ENCODE measurements at regions not wholly inside any gene's neighbourhood (a gene's known extent, or its start where the extent isn't known, plus 50 kb on each side); places are given as distances from the start of the nearest gene placed in this dataset.
"Not testable (repeated sequence)": the region's sequence is repeated elsewhere in the genome, so short reads cannot be mapped to it uniquely, and the experiment has no call there.

DNA sequence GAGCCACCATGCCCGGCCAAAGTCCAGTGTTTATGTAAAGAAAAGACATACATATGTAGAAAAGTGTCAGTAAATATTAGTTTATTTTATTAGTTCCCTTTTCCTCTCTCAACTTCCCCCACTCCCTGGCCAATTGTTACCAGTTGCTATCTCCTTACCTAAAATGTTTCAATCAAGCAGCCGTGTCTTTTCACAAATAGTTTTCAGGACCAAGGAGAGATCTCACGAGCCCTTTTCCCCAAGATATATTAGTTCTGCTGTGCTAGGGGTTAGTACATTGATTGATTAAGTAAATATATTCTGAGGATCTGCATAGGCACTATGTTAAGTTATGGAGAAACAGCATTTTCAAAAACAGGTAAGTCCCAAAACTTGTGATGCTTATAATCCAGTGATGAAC lies 87.4 kb downstream of the ZIC4 start:
- no peak for DNase-seq (ENCODE audit: low spot score)
- POLR2A ChIA-PET, result no interaction called here
- Histone ChIP-seq H3K4me3 (ENCODE audit: low read depth, low read length, poor library complexity, severe bottlenecking) (no peak overlapping the region), H3K4me1 (ENCODE audit: insufficient read depth, low read length, poor library complexity, severe bottlenecking) (no peaks in the 10 kb centered on the region), H3K4me2 (ENCODE audit: low read length) (no peak overlapping the region), H3K27ac (ENCODE audit: low read depth, low read length, poor library complexity, severe bottlenecking) (no peak overlapping the region), H3K36me3 (ENCODE audit: insufficient read depth, low read length) (no peaks in the 10 kb centered on the region), H2AFZ (ENCODE audit: low read length) (no peak overlapping the region), H3K9me2 (ENCODE audit: insufficient read depth, low read length) (no peaks in the 10 kb centered on the region), H4K20me1 (ENCODE audit: insufficient read depth, low read length) (no peaks in the 10 kb centered on the region), H3K9me3 (ENCODE audit: low read length) (no peaks in the 10 kb centered on the region), H3K79me2 (ENCODE audit: insufficient read depth, low read depth, low read length) (no peaks in the 10 kb centered on the region)
- no peak for TF ChIP-seq EZH2phosphoT487 (IDR thresholded peaks at IDR 0.05; ENCODE audit: borderline replicate concordance, low read depth, low read length)
- TF ChIP-seq, protein P1, sequence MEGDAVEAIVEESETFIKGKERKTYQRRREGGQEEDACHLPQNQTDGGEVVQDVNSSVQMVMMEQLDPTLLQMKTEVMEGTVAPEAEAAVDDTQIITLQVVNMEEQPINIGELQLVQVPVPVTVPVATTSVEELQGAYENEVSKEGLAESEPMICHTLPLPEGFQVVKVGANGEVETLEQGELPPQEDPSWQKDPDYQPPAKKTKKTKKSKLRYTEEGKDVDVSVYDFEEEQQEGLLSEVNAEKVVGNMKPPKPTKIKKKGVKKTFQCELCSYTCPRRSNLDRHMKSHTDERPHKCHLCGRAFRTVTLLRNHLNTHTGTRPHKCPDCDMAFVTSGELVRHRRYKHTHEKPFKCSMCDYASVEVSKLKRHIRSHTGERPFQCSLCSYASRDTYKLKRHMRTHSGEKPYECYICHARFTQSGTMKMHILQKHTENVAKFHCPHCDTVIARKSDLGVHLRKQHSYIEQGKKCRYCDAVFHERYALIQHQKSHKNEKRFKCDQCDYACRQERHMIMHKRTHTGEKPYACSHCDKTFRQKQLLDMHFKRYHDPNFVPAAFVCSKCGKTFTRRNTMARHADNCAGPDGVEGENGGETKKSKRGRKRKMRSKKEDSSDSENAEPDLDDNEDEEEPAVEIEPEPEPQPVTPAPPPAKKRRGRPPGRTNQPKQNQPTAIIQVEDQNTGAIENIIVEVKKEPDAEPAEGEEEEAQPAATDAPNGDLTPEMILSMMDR (conservative IDR thresholded peaks at IDR 0.05; ENCODE audit: low read length), result no peak
- intact Hi-C loops (cut with micrococcal nuclease; ENCODE audit: unreplicated experiment), result no loop called here
- no TSS peak for BruUV-seq (replicated peaks)
- CTCF ChIA-PET (ENCODE audit: unreplicated experiment), result no interaction called here

DNA sequence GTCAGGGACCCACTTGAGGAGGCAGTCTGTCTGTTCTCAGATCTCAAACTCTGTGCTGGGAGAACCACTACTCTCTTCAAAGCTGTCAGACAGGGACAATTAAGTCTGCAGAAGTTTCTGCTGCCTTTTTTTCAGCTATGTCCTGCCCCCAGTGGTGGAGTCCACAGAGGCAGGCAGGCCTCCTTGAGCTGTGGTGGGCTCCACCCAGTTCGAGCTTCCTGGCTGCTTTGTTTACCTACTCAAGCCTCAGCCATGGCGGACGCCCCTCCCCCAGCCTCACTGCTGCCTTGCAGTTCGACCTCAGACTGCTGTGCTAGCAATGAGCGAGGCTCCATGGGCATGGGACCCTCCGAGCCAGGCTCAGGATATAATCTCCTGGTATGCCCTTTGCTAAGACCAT lies 89.3 kb downstream of the ZIC4 start:
- intact Hi-C loops (cut with micrococcal nuclease; ENCODE audit: unreplicated experiment); H3K4me3 ChIP-seq (ENCODE audit: low read depth, low read length, poor library complexity, severe bottlenecking); H3K4me1 ChIP-seq (ENCODE audit: insufficient read depth, low read length, poor library complexity, severe bottlenecking); DNase-seq (ENCODE audit: low spot score); CTCF ChIA-PET (ENCODE audit: unreplicated experiment); H3K9me3 ChIP-seq (ENCODE audit: low read length); H3K27ac ChIP-seq (ENCODE audit: low read depth, low read length, poor library complexity, severe bottlenecking); H3K36me3 ChIP-seq (ENCODE audit: insufficient read depth, low read length); H3K9me2 ChIP-seq (ENCODE audit: insufficient read depth, low read length); H2AFZ ChIP-seq (ENCODE audit: low read length); BruUV-seq (replicated peaks); H3K79me2 ChIP-seq (ENCODE audit: insufficient read depth, low read depth, low read length); POLR2A ChIA-PET; H3K4me2 ChIP-seq (ENCODE audit: low read length); H4K20me1 ChIP-seq (ENCODE audit: insufficient read depth, low read length): not testable (repeated sequence)

DNA sequence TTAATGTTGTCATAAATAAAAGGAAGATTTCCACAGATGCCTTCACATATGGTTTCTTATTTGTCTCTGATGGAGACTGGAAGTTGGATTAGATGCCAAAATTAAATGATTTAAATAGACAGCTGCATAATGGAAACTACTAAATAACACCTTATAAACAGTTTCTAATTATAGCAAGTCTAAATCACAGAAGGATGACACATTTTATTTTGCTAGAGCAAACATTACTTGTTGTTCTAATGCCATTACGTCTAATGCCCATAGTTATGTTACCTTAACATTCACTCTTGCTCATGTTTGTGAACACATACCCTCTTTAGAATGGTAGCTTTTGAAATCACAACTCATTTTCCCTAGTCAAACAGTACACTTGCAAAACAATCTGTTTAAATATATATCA lies 92.8 kb downstream of the ZIC4 start:
- CTCF ChIA-PET (ENCODE audit: unreplicated experiment), result no interaction called here
- no peaks in the 10 kb centered on the region for H3K4me1 ChIP-seq (ENCODE audit: insufficient read depth, low read length, poor library complexity, severe bottlenecking)
- POLR2A ChIA-PET, result no interaction called here
- H2AFZ ChIP-seq (ENCODE audit: low read length), result no peak overlapping the region
- no peaks in the 10 kb centered on the region for H3K9me2 ChIP-seq (ENCODE audit: insufficient read depth, low read length)
- no peaks in the 10 kb centered on the region for H3K79me2 ChIP-seq (ENCODE audit: insufficient read depth, low read depth, low read length)
- no peak overlapping the region for H3K4me3 ChIP-seq (ENCODE audit: low read depth, low read length, poor library complexity, severe bottlenecking)
- intact Hi-C loops (cut with micrococcal nuclease; ENCODE audit: unreplicated experiment), result no loop called here
- H3K9me3 ChIP-seq (ENCODE audit: low read length), result no peaks in the 10 kb centered on the region
- no peaks in the 10 kb centered on the region for H3K36me3 ChIP-seq (ENCODE audit: insufficient read depth, low read length)
- BruUV-seq (replicated peaks), result no TSS peak
- no peak overlapping the region for H3K4me2 ChIP-seq (ENCODE audit: low read length)
- DNase-seq (ENCODE audit: low spot score), result no peak
- no peak overlapping the region for H3K27ac ChIP-seq (ENCODE audit: low read depth, low read length, poor library complexity, severe bottlenecking)
- TF ChIP-seq, protein P1 (conservative IDR thresholded peaks at IDR 0.05; ENCODE audit: low read length), result no peak
- no peak for TF ChIP-seq EZH2phosphoT487 (IDR thresholded peaks at IDR 0.05; ENCODE audit: borderline replicate concordance, low read depth, low read length)
- H4K20me1 ChIP-seq (ENCODE audit: insufficient read depth, low read length), result no peaks in the 10 kb centered on the region

Data from OCI-LY7 (cell line).